Right lobe of liver (tissue), 6 donors: ENCODE measurements at regions not wholly inside any gene's neighbourhood (a gene's known extent, or its start where the extent isn't known, plus 50 kb on each side); places are given as distances from the start of the nearest gene placed in this dataset.

Source experiments
- ATAC-seq, 4 donors: fragments of 200-7000 bp; cut with Tn5 transposase; one replicate each; pipeline ENCODE4 v1.9.1; 2020; ENCODE audit warnings: mild to moderate bottlenecking in 4 of 4, moderate library complexity in 4 of 4
- DNase-seq, 3 donors: peaks; one replicate each; pipeline ENCODE4 v3.0.0-alpha.2; 2020
- H3K27ac ChIP-seq, 3 donors: fragments of 200-600 bp; one replicate each; pipeline ENCODE4 v1.8.0; 2022
- H3K27me3 ChIP-seq, 2 donors: fragments of 200-600 bp; one replicate each; pipeline ENCODE4 v1.8.0; 2022
- H3K36me3 ChIP-seq, 4 donors: fragments of 200-600 bp; sonication (generic) in 1 of 4; one replicate each; pipeline versions ENCODE4 v1.5.1 to v1.8.0; 2017 to 2022; ENCODE audit warnings: control low read depth in 1 of 4
- H3K4me1 ChIP-seq, 4 donors: fragments of 200-600 bp; sonication (generic) in 1 of 4; one replicate each; pipeline versions ENCODE4 v1.5.1 to v1.8.0; 2017 to 2022; ENCODE audit warnings: control low read depth in 1 of 4
- H3K4me3 ChIP-seq, 3 donors: fragments of 200-600 bp; one replicate each; pipeline ENCODE4 v1.8.0; 2022
- H3K9me3 ChIP-seq, 4 donors: fragments of 200-600 bp; sonication (generic) in 1 of 4; one replicate each; pipeline versions ENCODE4 v1.5.1 to v1.8.0; 2017 to 2022; ENCODE audit warnings: control low read depth in 1 of 4
- CTCF ChIP-seq, 4 donors: fragments of 200-600 bp in 3 of 4; fragments of 450-650 bp in 1 of 4; IDR thresholded peaks; one replicate each; pipeline versions ENCODE4 v1.5.1 to v1.8.0; 2016 to 2022; ENCODE audit warnings: antibody characterized with exemption in 4 of 4, mild to moderate bottlenecking in 2 of 4
- POLR2A ChIP-seq: fragments of 450-650 bp; IDR thresholded peaks from one replicate; pipeline ENCODE4 v1.6.1; 2017; ENCODE audit warnings: antibody characterized with exemption, mild to moderate bottlenecking
- WGBS: methylation state at CpG from one replicate; pipeline ENCODE4 v1.1.6; 2018; ENCODE audit warnings: low coverage, low lambda C conversion rate; ENCODE audit not compliant: insufficient coverage; ENCODE audit errors: missing lambda C conversion rate; 5-methylcytosine and 5-hydroxymethylcytosine counted together
- intact Hi-C, 2 donors: fragments of 100-400 bp; cut with DNase I; formaldehyde crosslinking; loops; one replicate each; pipeline versions ENCODE4 v1.11.2 to v1.14.1; 2022
- donor health status: DM: no; HTN: yes; CAD: no.
- donor health status: DM: no; HTN: no; CAD: no.
- donor health status: DM: no; HTN: no; CAD: no.
- donor health status: DM: no; HTN: yes; CAD: no.
- donor health status: DM: no; HTN: yes; CAD: no.

- Histone ChIP-seq H3K36me3 (no peaks in the 10 kb centered on the region), H3K4me1 (no peaks in the 10 kb centered on the region), H3K9me3 (no peaks in the 10 kb centered on the region), H3K27me3 (no peaks in the 10 kb centered on the region), H3K27ac (no peak overlapping the region), H3K4me3 (no peak overlapping the region)
- intact Hi-C loops: no loop called here
- TF ChIP-seq CTCF (IDR thresholded peaks at IDR 0.05) (no peak), POLR2A (no peak)
- no peak for DNase-seq
- WGBS: 39% methylated on average over 4 of the region's 7 CpGs
- ATAC-seq: no peak
Observed at GRCh38 chr5:2399804-2400203, 351.7 kb downstream of the IRX2 start.

GRCh38 chr5:2399096-2399495 lies 352.4 kb downstream of the IRX2 start:
- H3K4me3 ChIP-seq: no peak overlapping the region
- TF ChIP-seq CTCF (IDR thresholded peaks at IDR 0.05): no peak
- TF ChIP-seq POLR2A: no peak
- H3K9me3 ChIP-seq: no peaks in the 10 kb centered on the region
- ATAC-seq: no peak
- WGBS: 64% methylated on average over 3 of the region's 4 CpGs
- intact Hi-C loops: no loop called here
- no peaks in the 10 kb centered on the region for H3K27me3 ChIP-seq
- H3K4me1 ChIP-seq: no peaks in the 10 kb centered on the region
- no peak for DNase-seq
- H3K36me3 ChIP-seq: no peaks in the 10 kb centered on the region
- no peak overlapping the region for H3K27ac ChIP-seq

- no peak for ATAC-seq
- WGBS: 17% methylated on average over 3 of the region's 7 CpGs
Observed at GRCh38 chr5:2393556-2393955, 357.9 kb downstream of the IRX2 start.

GRCh38 chr5:2391566-2391965 lies 359.9 kb downstream of the IRX2 start:
- ATAC-seq: no peak
- DNase-seq: no peak

More at GRCh38 chr5:2393556-2393955, 357.9 kb downstream of the IRX2 start:
- H3K36me3 ChIP-seq: no peaks in the 10 kb centered on the region
- H3K9me3 ChIP-seq: no peaks in the 10 kb centered on the region
- intact Hi-C loops: no loop called here
- DNase-seq: no peak
- no peaks in the 10 kb centered on the region for H3K27me3 ChIP-seq
- no peaks in the 10 kb centered on the region for H3K4me1 ChIP-seq
- TF ChIP-seq CTCF (IDR thresholded peaks at IDR 0.05) (no peak), POLR2A (no peak)
- H3K4me3 ChIP-seq: no peak overlapping the region
- H3K27ac ChIP-seq: no peak overlapping the region

More at GRCh38 chr5:2391566-2391965, 359.9 kb downstream of the IRX2 start:
- Histone ChIP-seq H3K4me1 (no peaks in the 10 kb centered on the region), H3K9me3 (no peaks in the 10 kb centered on the region), H3K27ac (no peak overlapping the region), H3K4me3 (no peak overlapping the region), H3K27me3 (no peaks in the 10 kb centered on the region), H3K36me3 (no peaks in the 10 kb centered on the region)
- 47% methylated on average over 5 of the region's 10 CpGs for WGBS
- intact Hi-C loops: no loop called here
- no peak for TF ChIP-seq CTCF (IDR thresholded peaks at IDR 0.05)
- no peak for TF ChIP-seq POLR2A
